HepG2 (cell line): ENCODE measurements at regions not wholly inside any gene's neighbourhood (a gene's known extent, or its start where the extent isn't known, plus 50 kb on each side); places are given as distances from the start of the nearest gene placed in this dataset.

Source experiments
- EP300 ChIP-seq, 3 experiments: sonication (generic) in 1 of 3; formaldehyde crosslinking in 1 of 3; IDR thresholded peaks; 2 replicates each; pipeline versions ENCODE4 v1.5.1 to v1.6.1; 2011 to 2020; ENCODE audit warnings: low read depth in 2 of 3, low read length in 2 of 3, borderline replicate concordance in 1 of 3, improper control_type of control experiment in 1 of 3, mild to moderate bottlenecking in 1 of 3, missing genetic modification reagents in 1 of 3, moderate library complexity in 1 of 3
- NCOA2 ChIP-seq: sonication (generic); formaldehyde crosslinking; IDR thresholded peaks from 2 replicates; pipeline ENCODE4 v1.8.0; 2022; ENCODE audit warnings: inconsistent platforms
- PHF8 ChIP-seq: sonication (generic); formaldehyde crosslinking; IDR thresholded peaks from 2 replicates; pipeline ENCODE4 v1.5.0; 2020; ENCODE audit warnings: missing genetic modification reagents
- POLR2A ChIP-seq, 2 experiments: IDR thresholded peaks; 2 replicates each; pipeline ENCODE4 v1.6.1; 2011; ENCODE audit warnings: low read depth in 2 of 2, low read length in 2 of 2, mild to moderate bottlenecking in 1 of 2, moderate library complexity in 1 of 2; ENCODE audit not compliant: insufficient read depth in 1 of 2
- RAD51 ChIP-seq: fragments of 450-650 bp; IDR thresholded peaks from 2 replicates; pipeline ENCODE4 v1.6.1; 2016; ENCODE audit warnings: borderline replicate concordance
- REL ChIP-seq: sonication (generic); formaldehyde crosslinking; conservative IDR thresholded peaks from 2 replicates; pipeline ENCODE4 v1.8.0; 2022; ENCODE audit warnings: mild to moderate bottlenecking, missing genetic modification reagents, moderate library complexity
- RFX1 ChIP-seq: fragments of 450-650 bp; IDR thresholded peaks from 2 replicates; pipeline ENCODE4 v1.6.1; 2017
- RFX5 ChIP-seq: IDR thresholded peaks from 2 replicates; pipeline ENCODE4 v1.6.1; 2011; ENCODE audit warnings: low read depth, low read length, improper control_type of control experiment
- SRSF1 ChIP-seq: fragments of 200-400 bp; formaldehyde crosslinking; optimal IDR thresholded peaks from 2 replicates; pipeline ENCODE3; 2017; ENCODE audit warnings: mild to moderate bottlenecking, low read depth, low read length, moderate library complexity
- XRCC5 ChIP-seq: fragments of 200-400 bp; formaldehyde crosslinking; optimal IDR thresholded peaks from 2 replicates; pipeline ENCODE3; 2017; ENCODE audit warnings: mild to moderate bottlenecking, low read length
- ZBTB33 ChIP-seq: sonication (generic); formaldehyde crosslinking; IDR thresholded peaks from 2 replicates; pipeline ENCODE4 v1.4.0; 2020; ENCODE audit warnings: missing genetic modification reagents
- ZHX1 ChIP-seq: sonication (generic); formaldehyde crosslinking; IDR thresholded peaks from 2 replicates; pipeline ENCODE4 v1.8.1; 2022; ENCODE audit warnings: low read depth, mild to moderate bottlenecking, missing genetic modification reagents
- TF ChIP-seq, protein P1 (sequence below): sonication (generic); formaldehyde crosslinking; IDR thresholded peaks from 2 replicates; pipeline ENCODE4 v1.8.1; 2023; ENCODE audit warnings: mild to moderate bottlenecking, missing genetic modification reagents

- TF ChIP-seq ZHX1 (no peak), RAD51 (no peak), PHF8 (CRISPR knock-in tag) (no peak), REL (CRISPR knock-in tag) (no peak), RFX5 (no peak), RFX1 (no peak), ZBTB33 (CRISPR knock-in tag) (no peak), SRSF1 (no peak), XRCC5 (no peak), EP300 (IDR thresholded peaks at IDR 0.05; ENCODE audit: low read depth in 2 of 2, low read length in 2 of 2) (no peak), EP300 (CRISPR knock-in tag; IDR thresholded peaks at IDR 0.05; ENCODE audit: borderline replicate concordance) (no peak), POLR2A (IDR thresholded peaks at IDR 0.05; ENCODE audit: insufficient read depth in 1 of 2, low read depth in 2 of 2, low read length in 2 of 2) (no peak), NCOA2 (CRISPR knock-in tag) (no peak)
- TF ChIP-seq, protein P1, sequence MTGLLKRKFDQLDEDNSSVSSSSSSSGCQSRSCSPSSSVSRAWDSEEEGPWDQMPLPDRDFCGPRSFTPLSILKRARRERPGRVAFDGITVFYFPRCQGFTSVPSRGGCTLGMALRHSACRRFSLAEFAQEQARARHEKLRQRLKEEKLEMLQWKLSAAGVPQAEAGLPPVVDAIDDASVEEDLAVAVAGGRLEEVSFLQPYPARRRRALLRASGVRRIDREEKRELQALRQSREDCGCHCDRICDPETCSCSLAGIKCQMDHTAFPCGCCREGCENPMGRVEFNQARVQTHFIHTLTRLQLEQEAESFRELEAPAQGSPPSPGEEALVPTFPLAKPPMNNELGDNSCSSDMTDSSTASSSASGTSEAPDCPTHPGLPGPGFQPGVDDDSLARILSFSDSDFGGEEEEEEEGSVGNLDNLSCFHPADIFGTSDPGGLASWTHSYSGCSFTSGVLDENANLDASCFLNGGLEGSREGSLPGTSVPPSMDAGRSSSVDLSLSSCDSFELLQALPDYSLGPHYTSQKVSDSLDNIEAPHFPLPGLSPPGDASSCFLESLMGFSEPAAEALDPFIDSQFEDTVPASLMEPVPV (CRISPR knock-in tag) = no peak
These were observed 103.7 kb upstream of the FZD8 start for GRCh38 chr10:35745617-35746403.
